VCaP (cell line): ENCODE measurements at regions not wholly inside any gene's neighbourhood (a gene's known extent, or its start where the extent isn't known, plus 50 kb on each side); places are given as distances from the start of the nearest gene placed in this dataset.

ENCODE experiments used
- H3K27ac ChIP-seq: fragments of 450-650 bp; 2 replicates; pipeline ENCODE4 v1.5.1; 2017
- CTCF ChIP-seq: fragments of 450-650 bp; conservative IDR thresholded peaks from 2 replicates; pipeline ENCODE4 v1.5.1; 2017; ENCODE audit warnings: mild to moderate bottlenecking, moderate library complexity

GRCh38 chr2:235149736-235150135 is 197.9 kb downstream of the SH3BP4 start:
- TF ChIP-seq CTCF = no peak
- H3K27ac ChIP-seq = no peak overlapping the region

- H3K27ac ChIP-seq = no peak overlapping the region
- no peak for TF ChIP-seq CTCF
Measured at GRCh38 chr2:235151152-235151551, 199.3 kb downstream of the SH3BP4 start.

- TF ChIP-seq CTCF = no peak
- H3K27ac ChIP-seq = no peak overlapping the region
Measured at GRCh38 chr2:235155163-235155562, 203.3 kb downstream of the SH3BP4 start.

GRCh38 chr2:235156055-235156454 is 204.2 kb downstream of the SH3BP4 start:
- TF ChIP-seq CTCF = no peak
- H3K27ac ChIP-seq = no peak overlapping the region

- TF ChIP-seq CTCF = no peak
- H3K27ac ChIP-seq = no peak overlapping the region
Measured at GRCh38 chr2:235157746-235158482, 206.1 kb downstream of the SH3BP4 start.

GRCh38 chr2:235160281-235160810 is 208.5 kb downstream of the SH3BP4 start:
- no peak overlapping the region for H3K27ac ChIP-seq
- no peak for TF ChIP-seq CTCF

GRCh38 chr2:235161565-235161964 is 209.7 kb downstream of the SH3BP4 start:
- no peak for TF ChIP-seq CTCF
- no peak overlapping the region for H3K27ac ChIP-seq
